ENCODE measurements at regions not wholly inside any gene's neighbourhood (a gene's known extent, or its start where the extent isn't known, plus 50 kb on each side); places are given as distances from the start of the nearest gene placed in this dataset.

DNA sequence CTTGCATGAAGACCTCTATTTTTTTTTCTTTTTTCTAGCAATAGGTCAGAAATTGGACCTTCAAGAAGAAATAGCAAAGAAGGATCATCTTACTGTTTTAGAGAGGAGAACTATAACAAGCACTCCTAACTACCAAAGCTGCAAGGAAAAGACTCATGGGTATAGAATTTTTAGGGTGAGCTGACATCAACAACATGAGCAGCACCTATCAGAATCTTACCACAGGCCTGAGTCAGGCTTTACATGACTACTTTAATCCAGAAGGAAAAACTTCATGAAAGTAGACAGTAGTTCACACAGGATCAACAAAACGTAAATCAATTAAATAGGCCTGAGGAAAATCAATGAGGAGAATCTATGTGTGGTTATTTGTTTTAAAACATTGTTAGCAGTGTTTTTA is 130.5 kb downstream of the FAM76B start:
- TF ChIP-seq POLR2A (IDR thresholded peaks at IDR 0.05; ENCODE audit: low read depth, low read length) (no peak), POLR2AphosphoS5 (IDR thresholded peaks at IDR 0.05; ENCODE audit: low read depth, low read length) (no peak), TAF1 (IDR thresholded peaks at IDR 0.05; ENCODE audit: borderline replicate concordance, low read depth, low read length) (no peak)
